ENCODE measurements at regions not wholly inside any gene's neighbourhood (a gene's known extent, or its start where the extent isn't known, plus 50 kb on each side); places are given as distances from the start of the nearest gene placed in this dataset.

- TF ChIP-seq CTCF (IDR thresholded peaks at IDR 0.05) (no peak), POLR2A (IDR thresholded peaks at IDR 0.05) (no peak)
These were observed 747.8 kb upstream of the GBE1 start for GRCh38 chr3:82509106-82509842.

Data from testis (tissue), 2 donors.